ENCODE measurements at regions not wholly inside any gene's neighbourhood (a gene's known extent, or its start where the extent isn't known, plus 50 kb on each side); places are given as distances from the start of the nearest gene placed in this dataset.

DNA sequence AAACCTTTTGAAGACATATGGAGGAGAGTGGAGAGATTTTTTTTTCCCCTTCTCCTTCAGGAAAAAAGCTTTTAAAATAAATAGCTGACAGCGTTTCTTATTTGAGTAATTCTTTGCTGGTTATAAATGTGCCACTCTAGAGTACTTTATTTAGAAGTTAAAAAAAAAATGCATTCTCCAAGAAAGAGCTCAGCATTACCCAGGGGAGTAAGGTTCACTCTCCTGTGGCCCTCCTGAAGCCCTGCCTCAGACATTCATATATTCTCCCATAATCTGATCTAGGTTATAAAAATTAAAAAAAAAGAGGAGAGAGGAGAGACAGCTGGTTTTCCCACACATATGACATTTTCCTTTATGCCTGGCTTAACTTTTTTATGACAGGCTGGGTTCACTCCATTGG lies 545.2 kb upstream of the CADM1 start:
- H3K27ac ChIP-seq (ENCODE audit: low read depth in 1 of 2, low read length in 2 of 2): no peak overlapping the region
- TF ChIP-seq, protein P1, sequence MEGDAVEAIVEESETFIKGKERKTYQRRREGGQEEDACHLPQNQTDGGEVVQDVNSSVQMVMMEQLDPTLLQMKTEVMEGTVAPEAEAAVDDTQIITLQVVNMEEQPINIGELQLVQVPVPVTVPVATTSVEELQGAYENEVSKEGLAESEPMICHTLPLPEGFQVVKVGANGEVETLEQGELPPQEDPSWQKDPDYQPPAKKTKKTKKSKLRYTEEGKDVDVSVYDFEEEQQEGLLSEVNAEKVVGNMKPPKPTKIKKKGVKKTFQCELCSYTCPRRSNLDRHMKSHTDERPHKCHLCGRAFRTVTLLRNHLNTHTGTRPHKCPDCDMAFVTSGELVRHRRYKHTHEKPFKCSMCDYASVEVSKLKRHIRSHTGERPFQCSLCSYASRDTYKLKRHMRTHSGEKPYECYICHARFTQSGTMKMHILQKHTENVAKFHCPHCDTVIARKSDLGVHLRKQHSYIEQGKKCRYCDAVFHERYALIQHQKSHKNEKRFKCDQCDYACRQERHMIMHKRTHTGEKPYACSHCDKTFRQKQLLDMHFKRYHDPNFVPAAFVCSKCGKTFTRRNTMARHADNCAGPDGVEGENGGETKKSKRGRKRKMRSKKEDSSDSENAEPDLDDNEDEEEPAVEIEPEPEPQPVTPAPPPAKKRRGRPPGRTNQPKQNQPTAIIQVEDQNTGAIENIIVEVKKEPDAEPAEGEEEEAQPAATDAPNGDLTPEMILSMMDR (IDR thresholded peaks at IDR 0.05): no peak
- peaks cover 13 to 19% (median 18%) of the 10 kb centered on the region in 3 donors for H3K27me3 Mint-ChIP-seq (ENCODE audit: low read depth in 3 of 3)
- intact Hi-C loops (cut with micrococcal nuclease): no loop called here
- no peaks in the 10 kb centered on the region for H3K27me3 ChIP-seq (ENCODE audit: control insufficient read depth in 2 of 2, insufficient read depth in 2 of 2, low read length in 2 of 2)
- no peak overlapping the region for H3K4me2 ChIP-seq (replicated peaks; ENCODE audit: extremely low read depth, low read length, poor library complexity, severe bottlenecking)
- H3K9ac ChIP-seq (ENCODE audit: insufficient read depth, low read length, poor library complexity, severe bottlenecking): no peak overlapping the region
- H3K9me3 ChIP-seq (replicated peaks in 1 of 2; ENCODE audit: control insufficient read depth in 1 of 2, insufficient read depth in 1 of 2, low read length in 2 of 2): no peaks in the 10 kb centered on the region
- no peaks in the 10 kb centered on the region for H3K4me1 Mint-ChIP-seq
- no CpG with 5 or more reads among the region's 1 CpG for WGBS (ENCODE audit: insufficient coverage)
- no peak overlapping the region for H2AFZ ChIP-seq (ENCODE audit: insufficient read depth, low read depth, low read length, poor library complexity, severe bottlenecking)
- no peaks in the 10 kb centered on the region for H3K79me2 ChIP-seq (ENCODE audit: insufficient read depth, low read length)
- H3K27ac Mint-ChIP-seq: no peak overlapping the region
- H3K36me3 Mint-ChIP-seq: no peaks in the 10 kb centered on the region
- peaks cover 0 to 2% (median 0%) of the 10 kb centered on the region in 7 donors for H3K9me3 Mint-ChIP-seq
- no peak overlapping the region for H3K4me3 Mint-ChIP-seq
- H3K4me1 ChIP-seq (ENCODE audit: control insufficient read depth in 1 of 2, insufficient read depth in 2 of 2, low read length in 2 of 2): no peaks in the 10 kb centered on the region
- no peak overlapping the region for H3K4me3 ChIP-seq (replicated peaks in 1 of 3; ENCODE audit: low read depth in 2 of 3, low read length in 3 of 3)
- H4K20me1 ChIP-seq (ENCODE audit: insufficient read depth, low read length): no peaks in the 10 kb centered on the region
- DNase-seq: no peak
- no peaks in the 10 kb centered on the region for H3K36me3 ChIP-seq (replicated peaks in 1 of 2; ENCODE audit: control insufficient read depth in 1 of 2, insufficient read depth in 2 of 2, low read length in 2 of 2)

DNA sequence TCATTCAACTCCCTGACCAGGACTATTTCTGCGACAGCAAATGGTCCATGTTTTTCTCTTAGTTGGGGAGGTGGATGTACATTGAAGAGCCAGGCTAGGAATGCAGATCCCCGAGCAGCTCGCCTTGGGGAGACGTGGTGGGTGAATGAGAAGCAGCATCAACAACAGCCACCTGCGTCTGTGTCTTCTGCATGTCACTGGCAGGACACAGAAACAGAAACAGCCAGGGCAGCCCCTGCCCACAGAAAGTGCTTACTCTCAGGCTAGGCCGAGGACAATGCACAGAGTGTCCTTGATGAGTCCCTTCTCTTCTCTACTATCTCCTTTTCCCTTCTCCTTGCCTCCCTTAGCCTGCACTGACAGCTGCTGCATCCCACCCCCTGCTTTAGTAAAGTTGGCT lies 541.9 kb upstream of the CADM1 start:
- Histone ChIP-seq H3K9me3 (replicated peaks in 1 of 2; ENCODE audit: control insufficient read depth in 1 of 2, insufficient read depth in 1 of 2, low read length in 2 of 2) (no peaks in the 10 kb centered on the region), H3K4me3 (replicated peaks in 1 of 3; ENCODE audit: low read depth in 2 of 3, low read length in 3 of 3) (no peak overlapping the region), H4K20me1 (ENCODE audit: insufficient read depth, low read length) (no peaks in the 10 kb centered on the region), H3K79me2 (ENCODE audit: insufficient read depth, low read length) (no peaks in the 10 kb centered on the region), H3K36me3 (replicated peaks in 1 of 2; ENCODE audit: control insufficient read depth in 1 of 2, insufficient read depth in 2 of 2, low read length in 2 of 2) (no peaks in the 10 kb centered on the region), H3K27me3 (ENCODE audit: control insufficient read depth in 2 of 2, insufficient read depth in 2 of 2, low read length in 2 of 2) (no peaks in the 10 kb centered on the region), H3K27ac (ENCODE audit: low read depth in 1 of 2, low read length in 2 of 2) (no peak overlapping the region), H2AFZ (ENCODE audit: insufficient read depth, low read depth, low read length, poor library complexity, severe bottlenecking) (no peak overlapping the region), H3K9ac (ENCODE audit: insufficient read depth, low read length, poor library complexity, severe bottlenecking) (no peak overlapping the region), H3K4me2 (replicated peaks; ENCODE audit: extremely low read depth, low read length, poor library complexity, severe bottlenecking) (no peak overlapping the region), H3K4me1 (ENCODE audit: control insufficient read depth in 1 of 2, insufficient read depth in 2 of 2, low read length in 2 of 2) (no peaks in the 10 kb centered on the region)
- H3K4me3 Mint-ChIP-seq: no peak overlapping the region
- intact Hi-C loops (cut with micrococcal nuclease): no loop called here
- WGBS (ENCODE audit: insufficient coverage): 93% methylated on average over 4 of the region's 6 CpGs
- H3K9me3 Mint-ChIP-seq: peaks cover 0 to 3% (median 0%) of the 10 kb centered on the region in 7 donors
- peaks cover 2% of the 10 kb centered on the region for H3K4me1 Mint-ChIP-seq
- H3K36me3 Mint-ChIP-seq: no peaks in the 10 kb centered on the region
- no peak for DNase-seq
- H3K27ac Mint-ChIP-seq: no peak overlapping the region
- TF ChIP-seq, protein P1 (IDR thresholded peaks at IDR 0.05): no peak
- peaks cover 16 to 18% (median 17%) of the 10 kb centered on the region in 3 donors for H3K27me3 Mint-ChIP-seq (ENCODE audit: low read depth in 3 of 3)

Data from CD14-positive monocyte (primary cell).